ENCODE measurements at regions not wholly inside any gene's neighbourhood (a gene's known extent, or its start where the extent isn't known, plus 50 kb on each side); places are given as distances from the start of the nearest gene placed in this dataset.
"Not testable (repeated sequence)": the region's sequence is repeated elsewhere in the genome, so short reads cannot be mapped to it uniquely, and the experiment has no call there.

DNA sequence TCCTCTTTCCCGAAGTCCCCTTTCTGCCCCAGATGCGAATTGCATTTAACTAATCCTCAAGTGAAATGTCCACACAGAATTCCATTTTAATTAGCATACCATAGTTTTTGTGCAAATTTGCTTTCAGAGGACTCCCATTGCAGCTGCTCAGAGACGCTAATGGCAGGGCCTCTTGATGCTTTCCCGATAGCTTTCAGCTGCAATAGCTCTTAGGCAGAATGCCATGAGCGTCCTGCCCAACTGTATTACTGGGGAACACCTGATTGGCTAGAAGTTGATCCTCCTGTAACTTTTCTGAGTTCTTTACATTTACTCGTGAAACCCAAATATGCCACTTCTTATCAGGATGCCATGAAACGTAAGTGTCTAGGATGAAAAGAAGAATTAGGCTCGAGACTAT is 203.0 kb downstream of the UTP18 start:
- DNase-seq (ENCODE audit: low read depth): no peak
- no peak overlapping the region for H3K4me3 ChIP-seq (ENCODE audit: low read length)
- TF ChIP-seq, protein P1, sequence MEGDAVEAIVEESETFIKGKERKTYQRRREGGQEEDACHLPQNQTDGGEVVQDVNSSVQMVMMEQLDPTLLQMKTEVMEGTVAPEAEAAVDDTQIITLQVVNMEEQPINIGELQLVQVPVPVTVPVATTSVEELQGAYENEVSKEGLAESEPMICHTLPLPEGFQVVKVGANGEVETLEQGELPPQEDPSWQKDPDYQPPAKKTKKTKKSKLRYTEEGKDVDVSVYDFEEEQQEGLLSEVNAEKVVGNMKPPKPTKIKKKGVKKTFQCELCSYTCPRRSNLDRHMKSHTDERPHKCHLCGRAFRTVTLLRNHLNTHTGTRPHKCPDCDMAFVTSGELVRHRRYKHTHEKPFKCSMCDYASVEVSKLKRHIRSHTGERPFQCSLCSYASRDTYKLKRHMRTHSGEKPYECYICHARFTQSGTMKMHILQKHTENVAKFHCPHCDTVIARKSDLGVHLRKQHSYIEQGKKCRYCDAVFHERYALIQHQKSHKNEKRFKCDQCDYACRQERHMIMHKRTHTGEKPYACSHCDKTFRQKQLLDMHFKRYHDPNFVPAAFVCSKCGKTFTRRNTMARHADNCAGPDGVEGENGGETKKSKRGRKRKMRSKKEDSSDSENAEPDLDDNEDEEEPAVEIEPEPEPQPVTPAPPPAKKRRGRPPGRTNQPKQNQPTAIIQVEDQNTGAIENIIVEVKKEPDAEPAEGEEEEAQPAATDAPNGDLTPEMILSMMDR (conservative IDR thresholded peaks at IDR 0.05; ENCODE audit: low read length): no peak

DNA sequence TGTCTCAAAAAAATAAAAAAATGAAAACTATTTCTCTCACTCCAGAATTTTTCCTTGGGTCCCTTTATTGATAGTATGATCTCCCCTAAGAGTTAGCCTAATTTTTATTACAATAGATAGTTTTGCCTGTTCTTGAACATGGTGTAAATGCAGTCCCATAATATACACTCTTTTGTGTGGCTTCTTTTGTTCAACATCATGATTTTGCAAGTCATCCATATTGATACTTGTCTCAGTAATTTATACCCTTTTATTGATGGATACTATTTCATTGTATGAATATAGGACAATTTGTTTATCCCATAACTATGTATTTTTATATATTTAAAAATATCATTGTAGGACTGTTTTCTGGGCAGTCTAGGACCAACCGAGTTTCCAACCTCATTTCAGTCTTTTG is 207.0 kb downstream of the UTP18 start:
- no peak for DNase-seq (ENCODE audit: low read depth)
- no peak overlapping the region for H3K4me3 ChIP-seq (ENCODE audit: low read length)
- TF ChIP-seq, protein P1 (conservative IDR thresholded peaks at IDR 0.05; ENCODE audit: low read length): no peak

DNA sequence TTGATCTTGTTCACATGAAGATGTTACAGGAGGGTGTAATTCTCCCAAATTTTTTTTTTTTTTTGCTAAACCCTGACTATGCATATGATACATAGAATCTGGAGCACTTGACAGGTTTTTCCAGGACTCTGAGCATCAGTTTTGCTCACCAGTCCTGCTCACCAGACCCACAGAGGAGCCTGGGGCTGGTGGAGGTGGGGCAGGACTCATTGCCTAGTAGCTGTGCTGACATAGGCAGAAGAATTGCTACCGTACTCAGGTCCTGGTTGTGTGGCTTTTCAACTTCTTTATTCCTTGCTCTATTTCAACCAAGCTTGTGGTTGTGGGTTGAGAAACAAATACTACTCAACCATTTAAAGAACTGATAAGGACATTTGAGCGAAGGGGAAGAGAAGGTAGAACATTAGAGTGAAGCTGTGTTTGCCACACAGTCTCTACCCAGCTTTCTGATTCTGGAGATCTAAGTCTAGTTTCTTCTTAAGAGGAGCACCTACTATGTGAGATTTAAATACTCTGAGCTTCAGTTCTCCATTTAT is 212.4 kb downstream of the UTP18 start:
- DNase-seq (ENCODE audit: low read depth): no peak
- TF ChIP-seq, protein P1 (conservative IDR thresholded peaks at IDR 0.05; ENCODE audit: low read length): no peak
- H3K4me3 ChIP-seq (ENCODE audit: low read length): no peak overlapping the region

DNA sequence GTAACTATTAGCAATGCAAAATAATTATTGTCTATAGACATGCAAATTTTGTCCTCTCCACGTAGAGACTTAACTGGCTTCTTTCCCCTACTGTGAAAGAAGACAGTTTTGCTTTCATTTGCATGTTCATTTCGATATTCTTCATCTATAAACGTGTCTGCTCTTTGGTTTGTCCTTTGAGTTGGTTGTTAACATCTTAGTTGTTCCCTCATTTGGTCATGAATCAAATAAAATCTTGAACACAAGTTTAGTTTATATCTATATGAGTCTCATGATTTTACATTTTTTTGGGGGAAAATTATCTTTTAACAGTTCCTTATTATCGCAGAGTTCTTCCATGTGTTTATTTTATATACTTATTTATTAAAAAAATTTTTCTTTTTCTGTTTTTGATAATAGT is 214.4 kb downstream of the UTP18 start:
- TF ChIP-seq, protein P1 (conservative IDR thresholded peaks at IDR 0.05; ENCODE audit: low read length): no peak

DNA sequence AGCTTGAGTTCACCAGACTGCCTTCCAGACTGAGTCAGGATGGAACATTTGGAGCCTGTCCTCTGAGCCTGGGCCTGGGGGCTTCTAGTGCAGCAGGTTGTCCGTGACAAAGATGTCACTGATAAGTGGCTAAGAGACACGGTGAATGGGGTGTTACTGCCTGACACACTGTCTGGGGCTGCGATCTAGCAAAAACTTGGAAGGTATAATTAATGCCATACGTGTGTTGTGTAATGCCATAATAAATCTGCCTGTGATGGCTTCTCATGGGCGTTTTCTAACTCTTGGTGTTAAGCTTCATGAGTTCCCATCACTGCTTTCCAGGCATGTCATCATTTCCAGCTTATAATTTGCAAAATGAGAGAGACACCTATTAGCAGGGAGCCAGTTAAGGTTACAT is 215.4 kb downstream of the UTP18 start:
- no peak overlapping the region for H3K4me3 ChIP-seq (ENCODE audit: low read length)
- TF ChIP-seq, protein P1 (conservative IDR thresholded peaks at IDR 0.05; ENCODE audit: low read length): no peak
- peak; percentile 6 for DNase-seq (ENCODE audit: low read depth)

More for the DNA sequence above, 214.4 kb downstream of the UTP18 start:
- DNase-seq (ENCODE audit: low read depth): no peak
- H3K4me3 ChIP-seq (ENCODE audit: low read length): no peak overlapping the region

DNA sequence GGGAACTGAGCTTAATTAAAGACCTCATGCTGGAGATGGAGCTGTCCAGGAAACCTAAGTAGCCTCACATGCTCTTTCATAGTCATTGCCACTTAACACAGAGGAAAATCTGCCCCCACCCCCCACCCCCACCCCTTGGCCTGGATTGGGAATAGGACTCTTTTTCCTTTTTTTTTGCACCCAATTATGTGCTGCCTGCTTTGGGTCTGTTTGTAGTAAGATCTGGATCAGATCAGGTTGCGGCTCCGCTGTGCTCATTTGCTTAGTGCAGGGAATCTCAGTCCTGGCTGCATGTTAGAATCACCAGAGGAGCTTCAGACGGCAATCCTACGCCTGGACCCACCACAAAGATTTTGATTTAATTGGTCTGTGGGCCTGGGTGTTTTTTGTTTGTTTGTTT is 219.0 kb downstream of the UTP18 start:
- TF ChIP-seq, protein P1 (conservative IDR thresholded peaks at IDR 0.05; ENCODE audit: low read length): no peak
- no peak for DNase-seq (ENCODE audit: low read depth)
- no peak overlapping the region for H3K4me3 ChIP-seq (ENCODE audit: low read length)

DNA sequence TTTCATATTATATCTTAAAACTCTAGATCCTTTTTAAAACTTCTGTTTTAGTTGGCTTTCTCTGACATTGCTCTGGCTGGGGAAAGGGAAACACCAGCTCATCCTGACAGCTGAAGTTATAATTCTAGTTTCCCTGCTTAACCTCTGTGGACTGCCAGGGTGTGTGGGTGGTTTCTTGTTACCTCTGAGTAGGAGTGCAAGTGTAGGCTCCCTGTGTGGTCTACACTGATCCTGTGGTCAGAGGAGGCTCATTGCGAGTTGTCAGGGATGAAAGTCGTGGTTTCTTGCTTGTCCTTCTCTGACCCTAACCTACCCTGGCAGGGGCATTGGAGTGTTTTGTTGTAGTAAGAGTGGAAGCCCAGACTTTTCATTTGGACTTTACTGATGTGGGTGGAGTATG is 221.0 kb downstream of the UTP18 start:
- no peak overlapping the region for H3K4me3 ChIP-seq (ENCODE audit: low read length)
- no peak for DNase-seq (ENCODE audit: low read depth)
- TF ChIP-seq, protein P1 (conservative IDR thresholded peaks at IDR 0.05; ENCODE audit: low read length): no peak

DNA sequence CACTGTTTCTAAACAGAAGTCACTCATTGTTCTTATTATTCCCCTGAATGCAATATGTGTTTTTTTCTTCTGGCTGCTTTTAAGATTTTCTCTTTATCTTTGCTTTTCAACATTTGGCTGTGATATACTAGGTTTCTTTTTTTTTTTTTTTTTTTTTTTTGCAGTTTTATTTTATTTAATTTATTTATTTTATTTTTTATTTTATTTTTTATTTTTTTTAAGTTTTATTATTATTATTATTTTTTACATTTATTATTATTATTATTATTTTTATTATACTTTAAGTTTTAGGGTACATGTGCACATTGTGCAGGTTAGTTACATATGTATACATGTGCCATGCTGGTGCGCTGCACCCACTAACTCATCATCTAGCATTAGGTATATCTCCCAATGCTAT is 221.9 kb downstream of the UTP18 start:
- not testable (repeated sequence) for H3K4me3 ChIP-seq (ENCODE audit: low read length); DNase-seq (ENCODE audit: low read depth)
